Peyer's patch (tissue), 4 donors: ENCODE measurements at regions not wholly inside any gene's neighbourhood (a gene's known extent, or its start where the extent isn't known, plus 50 kb on each side); places are given as distances from the start of the nearest gene placed in this dataset.

Source experiments
- DNase-seq, 3 donors: peaks; one replicate each; pipeline ENCODE4 v3.0.0-alpha.2; 2017 to 2019
- H3K27ac ChIP-seq, 4 donors: fragments of 200-600 bp; sonication (generic); one replicate each; pipeline ENCODE4 v1.5.1; 2016 to 2019
- H3K27me3 ChIP-seq, 2 donors: fragments of 200-600 bp; sonication (generic); one replicate each; pipeline ENCODE4 v1.5.1; 2019
- H3K36me3 ChIP-seq, 3 donors: fragments of 200-600 bp; sonication (generic); one replicate each; pipeline ENCODE4 v1.5.1; 2016 to 2019
- H3K4me1 ChIP-seq, 4 donors: fragments of 200-600 bp; sonication (generic); one replicate each; pipeline ENCODE4 v1.5.1; 2016 to 2019
- H3K4me3 ChIP-seq, 4 donors: fragments of 200-600 bp; sonication (generic); 1 replicate in 3 of 4; 2 replicates in 1 of 4; pipeline ENCODE4 v1.5.1; 2016 to 2019; ENCODE audit warnings: mild to moderate bottlenecking in 1 of 4
- H3K9me3 ChIP-seq, 4 donors: fragments of 200-600 bp; sonication (generic); one replicate each; pipeline ENCODE4 v1.5.1; 2016 to 2019; ENCODE audit warnings: mild to moderate bottlenecking in 1 of 4
- POLR2A ChIP-seq, 2 donors: fragments of 450-650 bp; IDR thresholded peaks; one replicate each; pipeline ENCODE4 v1.5.1; 2017; ENCODE audit warnings: antibody characterized with exemption in 2 of 2, mild to moderate bottlenecking in 2 of 2, moderate library complexity in 2 of 2
- TF ChIP-seq, protein P1 (sequence below), 6 experiments: fragments of 450-650 bp in 4 of 6; fragments of 200-600 bp in 2 of 6; sonication (generic) in 1 of 6; IDR thresholded peaks; one replicate each; pipeline ENCODE4 v1.5.1; 2017 to 2019; ENCODE audit warnings: antibody characterized with exemption in 6 of 6, mild to moderate bottlenecking in 3 of 6, moderate library complexity in 1 of 6

DNA sequence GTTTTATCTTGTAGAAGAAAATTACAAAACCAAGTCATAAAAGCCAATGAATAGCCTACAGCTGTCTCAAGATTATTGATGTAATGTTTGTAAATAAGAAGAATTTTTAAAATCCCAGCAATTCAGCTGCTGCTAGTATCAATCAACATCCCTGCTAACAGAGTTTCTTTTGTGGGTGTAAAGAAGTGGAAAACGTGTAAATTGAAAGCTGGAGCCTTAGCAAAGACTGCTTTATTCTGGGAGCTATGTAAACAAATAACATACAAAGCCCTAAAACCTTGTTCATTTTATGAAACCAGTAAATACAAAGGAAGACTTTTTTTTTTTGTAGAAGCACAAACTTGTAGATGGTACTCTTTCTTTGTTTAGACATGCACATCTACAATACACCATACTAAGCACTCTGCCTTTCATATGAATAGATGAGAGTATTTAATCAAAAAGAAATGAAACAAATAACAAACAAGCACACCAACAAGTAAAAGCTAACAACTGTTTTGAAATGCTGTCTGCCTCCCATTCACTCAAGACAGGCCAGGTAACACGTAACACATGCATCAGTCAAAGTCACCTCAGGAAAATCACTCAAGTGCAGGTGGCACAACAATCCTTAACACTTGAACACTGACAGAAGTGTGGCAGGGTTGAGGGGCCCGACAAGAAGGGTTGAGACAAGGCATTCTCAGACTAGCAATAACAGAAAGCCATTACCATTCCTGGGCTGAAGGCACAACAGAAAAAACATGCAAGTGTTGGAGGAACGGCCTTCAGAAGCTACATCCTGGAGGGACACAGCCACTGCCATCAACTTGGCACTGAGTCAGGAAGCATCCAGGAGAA is 1364.0 kb upstream of the SEL1L start:
- DNase-seq, result no peak
- Histone ChIP-seq H3K9me3 (no peaks in the 10 kb centered on the region), H3K27ac (no peak overlapping the region), H3K36me3 (no peaks in the 10 kb centered on the region), H3K4me1 (no peaks in the 10 kb centered on the region), H3K27me3 (no peaks in the 10 kb centered on the region), H3K4me3 (no peak overlapping the region)
- TF ChIP-seq, protein P1, sequence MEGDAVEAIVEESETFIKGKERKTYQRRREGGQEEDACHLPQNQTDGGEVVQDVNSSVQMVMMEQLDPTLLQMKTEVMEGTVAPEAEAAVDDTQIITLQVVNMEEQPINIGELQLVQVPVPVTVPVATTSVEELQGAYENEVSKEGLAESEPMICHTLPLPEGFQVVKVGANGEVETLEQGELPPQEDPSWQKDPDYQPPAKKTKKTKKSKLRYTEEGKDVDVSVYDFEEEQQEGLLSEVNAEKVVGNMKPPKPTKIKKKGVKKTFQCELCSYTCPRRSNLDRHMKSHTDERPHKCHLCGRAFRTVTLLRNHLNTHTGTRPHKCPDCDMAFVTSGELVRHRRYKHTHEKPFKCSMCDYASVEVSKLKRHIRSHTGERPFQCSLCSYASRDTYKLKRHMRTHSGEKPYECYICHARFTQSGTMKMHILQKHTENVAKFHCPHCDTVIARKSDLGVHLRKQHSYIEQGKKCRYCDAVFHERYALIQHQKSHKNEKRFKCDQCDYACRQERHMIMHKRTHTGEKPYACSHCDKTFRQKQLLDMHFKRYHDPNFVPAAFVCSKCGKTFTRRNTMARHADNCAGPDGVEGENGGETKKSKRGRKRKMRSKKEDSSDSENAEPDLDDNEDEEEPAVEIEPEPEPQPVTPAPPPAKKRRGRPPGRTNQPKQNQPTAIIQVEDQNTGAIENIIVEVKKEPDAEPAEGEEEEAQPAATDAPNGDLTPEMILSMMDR (IDR thresholded peaks at IDR 0.05), result no peak
- TF ChIP-seq POLR2A (IDR thresholded peaks at IDR 0.05), result no peak

DNA sequence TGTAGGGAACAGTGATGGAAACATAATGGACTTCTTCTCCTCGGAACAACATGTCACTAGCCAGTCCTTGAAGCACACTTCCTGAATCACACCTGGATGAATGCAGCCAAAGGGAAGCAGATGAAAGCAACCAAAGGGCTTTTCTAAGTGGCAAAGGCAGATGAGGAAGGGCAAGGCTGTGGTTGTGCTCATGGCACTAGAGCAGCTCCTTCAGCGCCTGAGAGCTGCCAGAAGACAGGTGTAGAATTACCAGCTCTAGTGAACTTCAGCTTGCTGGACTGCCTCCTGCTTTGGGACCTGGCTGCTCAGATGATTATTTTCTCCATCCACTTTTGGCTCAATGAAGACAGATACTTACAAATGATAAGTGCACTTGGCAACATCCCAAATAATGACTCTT is 1372.1 kb upstream of the SEL1L start:
- DNase-seq, result no peak
- H3K36me3 ChIP-seq, result no peaks in the 10 kb centered on the region
- H3K27ac ChIP-seq, result no peak overlapping the region
- H3K9me3 ChIP-seq, result no peaks in the 10 kb centered on the region
- H3K27me3 ChIP-seq, result no peaks in the 10 kb centered on the region
- TF ChIP-seq, protein P1 (IDR thresholded peaks at IDR 0.05), result no peak
- no peak for TF ChIP-seq POLR2A (IDR thresholded peaks at IDR 0.05)
- no peak overlapping the region for H3K4me3 ChIP-seq
- no peaks in the 10 kb centered on the region for H3K4me1 ChIP-seq

DNA sequence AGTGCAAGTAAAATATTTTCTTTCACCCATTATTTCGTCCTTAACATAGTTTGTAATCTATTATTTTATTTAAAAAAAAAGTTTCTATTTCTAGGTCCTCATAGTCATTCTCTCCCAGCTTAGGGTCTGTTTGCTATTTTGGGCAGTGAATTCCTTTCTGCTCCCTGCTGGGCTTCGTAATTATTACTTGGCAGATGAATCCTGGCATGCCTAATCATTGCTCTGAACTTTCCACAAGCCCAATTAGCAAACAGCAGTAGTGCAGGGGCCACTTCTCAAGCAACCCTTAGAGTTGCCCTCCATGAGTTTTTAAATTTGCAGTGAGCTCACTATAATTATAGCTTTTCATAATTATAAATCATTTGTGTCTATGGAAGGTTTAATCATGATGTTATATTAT is 1378.3 kb upstream of the SEL1L start:
- DNase-seq, result no peak
- no peaks in the 10 kb centered on the region for H3K36me3 ChIP-seq
- H3K9me3 ChIP-seq, result no peaks in the 10 kb centered on the region
- H3K4me3 ChIP-seq, result no peak overlapping the region
- H3K27me3 ChIP-seq, result no peaks in the 10 kb centered on the region
- no peaks in the 10 kb centered on the region for H3K4me1 ChIP-seq
- H3K27ac ChIP-seq, result no peak overlapping the region
- no peak for TF ChIP-seq POLR2A (IDR thresholded peaks at IDR 0.05)
- TF ChIP-seq, protein P1 (IDR thresholded peaks at IDR 0.05), result no peak

DNA sequence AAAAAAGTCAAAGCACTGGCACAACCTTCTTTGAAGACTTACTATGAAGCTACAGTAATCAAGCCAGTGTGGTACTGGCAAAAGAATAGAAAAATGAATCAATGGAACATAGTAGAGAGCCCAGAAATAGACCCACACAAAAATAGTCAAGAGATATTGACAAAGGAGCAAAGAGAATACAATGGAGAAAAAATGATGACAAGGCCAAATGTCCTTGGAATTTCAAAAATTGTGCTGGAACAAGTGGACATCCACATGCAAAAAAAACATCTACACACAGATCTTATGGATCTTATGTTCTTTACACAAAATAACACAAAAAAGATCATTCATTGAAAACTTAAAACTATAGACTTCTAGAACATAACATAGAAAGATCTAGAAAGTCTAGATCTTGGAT is 1379.7 kb upstream of the SEL1L start:
- Histone ChIP-seq H3K4me3 (no peak overlapping the region), H3K27ac (no peak overlapping the region), H3K36me3 (no peaks in the 10 kb centered on the region), H3K27me3 (no peaks in the 10 kb centered on the region), H3K9me3 (no peaks in the 10 kb centered on the region), H3K4me1 (no peaks in the 10 kb centered on the region)
- TF ChIP-seq, protein P1 (IDR thresholded peaks at IDR 0.05), result no peak
- no peak for TF ChIP-seq POLR2A (IDR thresholded peaks at IDR 0.05)
- no peak for DNase-seq

DNA sequence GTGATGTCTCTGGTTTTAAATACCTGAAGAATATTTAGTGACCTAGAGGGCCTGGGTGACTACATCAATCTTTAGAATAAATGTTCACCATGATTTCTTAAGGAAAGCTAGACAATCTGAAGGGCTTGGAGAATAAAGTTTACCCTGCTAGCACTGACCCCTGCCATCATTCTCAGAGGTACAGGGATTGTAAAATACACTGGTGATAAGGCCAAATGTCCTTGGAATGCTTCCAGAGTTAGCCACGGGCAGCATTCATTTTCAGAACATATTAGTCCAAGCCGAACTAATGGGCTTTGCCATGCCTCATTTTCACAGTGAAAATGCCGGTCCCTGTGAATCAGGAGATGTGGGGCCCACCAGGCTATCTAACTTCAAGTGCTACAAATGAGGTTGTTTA is 1381.7 kb upstream of the SEL1L start:
- Histone ChIP-seq H3K4me1 (no peaks in the 10 kb centered on the region), H3K27ac (no peak overlapping the region), H3K9me3 (no peaks in the 10 kb centered on the region), H3K4me3 (no peak overlapping the region), H3K27me3 (no peaks in the 10 kb centered on the region), H3K36me3 (no peaks in the 10 kb centered on the region)
- DNase-seq, result no peak
- TF ChIP-seq, protein P1 (IDR thresholded peaks at IDR 0.05), result no peak
- TF ChIP-seq POLR2A (IDR thresholded peaks at IDR 0.05), result no peak
